HT-29 (cell line): ENCODE measurements at regions not wholly inside any gene's neighbourhood (a gene's known extent, or its start where the extent isn't known, plus 50 kb on each side); places are given as distances from the start of the nearest gene placed in this dataset.

Source experiments
- DNase-seq: peaks from one replicate; pipeline ENCODE4 v3.0.0-alpha.2; 2015; ENCODE audit warnings: low spot score

DNA sequence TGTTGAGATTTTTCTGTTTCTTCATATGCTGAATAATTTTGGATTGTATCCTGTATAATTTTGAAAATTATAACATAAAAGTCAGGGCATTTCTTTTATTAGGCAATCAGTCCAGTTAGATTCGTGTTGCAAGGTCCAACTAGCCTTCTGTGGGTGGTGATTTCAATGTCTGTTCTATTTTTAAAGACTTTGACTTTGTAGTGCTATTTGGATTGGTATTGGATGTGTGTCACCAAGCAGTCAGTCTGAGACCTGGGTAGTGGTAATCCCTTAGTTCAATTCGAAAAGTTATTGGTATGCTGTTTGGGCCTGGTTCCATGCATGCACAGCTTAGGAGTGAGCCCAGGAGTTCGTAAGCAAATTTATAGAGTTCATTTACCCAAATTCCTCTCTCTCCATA is 82.2 kb downstream of the EPDR1 start:
- DNase-seq: no peak

DNA sequence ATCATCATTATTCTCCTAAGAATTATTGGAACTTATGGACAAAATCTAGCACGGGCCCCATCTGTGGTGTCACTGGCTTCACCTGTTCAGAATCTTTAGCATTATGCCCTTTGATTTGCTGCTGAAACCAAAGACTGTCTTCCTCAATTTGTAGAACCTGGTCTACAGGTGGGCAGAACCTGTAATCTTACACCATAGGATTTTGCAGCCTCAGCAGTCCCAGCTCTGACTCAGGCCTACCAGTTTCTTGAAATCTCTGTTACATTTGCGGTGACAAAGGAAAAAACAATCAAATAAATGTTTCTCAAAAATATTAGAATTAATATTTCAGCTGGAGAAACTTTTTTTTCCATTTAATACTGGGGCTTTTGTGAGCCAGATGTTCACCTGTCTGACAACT is 86.1 kb downstream of the EPDR1 start:
- no peak for DNase-seq

DNA sequence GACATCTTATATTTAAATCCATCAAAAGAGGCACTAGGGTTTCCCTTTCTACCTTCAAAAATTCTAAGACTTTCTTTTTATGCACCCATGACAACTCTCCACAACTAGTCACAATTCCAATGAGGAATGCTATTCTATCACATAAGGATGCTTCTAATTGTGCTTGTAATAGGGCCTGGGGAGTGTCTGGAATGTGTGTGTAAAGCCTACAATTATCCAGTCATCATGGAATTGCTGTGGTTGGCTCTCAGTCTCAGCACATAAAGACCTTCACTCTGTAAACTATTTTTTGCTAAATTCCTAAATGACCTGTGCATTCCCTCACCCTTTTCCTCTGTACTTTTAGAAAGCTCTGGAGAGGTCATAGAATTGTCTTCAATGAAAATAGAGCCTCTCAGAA is 86.7 kb downstream of the EPDR1 start:
- no peak for DNase-seq

DNA sequence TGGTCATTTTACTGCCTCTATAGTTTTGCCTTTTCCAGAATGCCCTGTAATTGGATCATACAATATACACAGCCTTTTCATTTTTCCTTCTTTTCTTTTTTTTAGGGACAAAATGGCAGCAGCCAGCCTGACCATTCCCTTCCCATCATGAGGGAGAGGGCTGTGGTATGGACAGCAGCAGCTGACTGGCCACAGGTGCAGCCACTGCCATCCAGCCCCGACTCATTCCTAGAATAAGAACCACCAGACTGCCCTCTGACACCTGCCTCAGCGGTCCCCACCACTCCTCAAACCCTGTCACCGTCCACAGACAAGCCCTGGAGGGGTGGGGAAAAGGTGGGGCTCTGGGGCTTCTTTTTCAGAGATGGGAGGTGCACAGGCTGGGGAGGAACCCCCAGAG is 92.8 kb downstream of the EPDR1 start:
- no peak for DNase-seq

DNA sequence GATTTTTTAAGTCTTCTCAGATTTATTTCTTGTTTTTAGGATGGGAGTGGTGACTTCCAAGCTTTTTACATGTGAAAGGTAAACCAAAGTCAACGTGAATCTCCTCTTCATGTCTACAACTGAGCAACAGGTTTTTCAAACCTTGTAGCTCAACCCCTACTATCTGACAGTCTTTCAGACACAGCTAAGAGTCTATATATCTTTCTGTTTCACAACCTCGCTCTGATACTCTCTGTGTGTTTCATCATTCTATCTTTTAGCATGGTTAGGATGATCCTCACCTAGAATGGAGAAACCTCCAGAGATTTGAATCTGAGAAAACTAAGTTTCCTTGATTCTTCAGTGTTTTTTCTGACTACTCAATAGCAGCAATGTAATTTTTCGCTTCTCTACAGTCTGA is 96.1 kb downstream of the EPDR1 start:
- no peak for DNase-seq

DNA sequence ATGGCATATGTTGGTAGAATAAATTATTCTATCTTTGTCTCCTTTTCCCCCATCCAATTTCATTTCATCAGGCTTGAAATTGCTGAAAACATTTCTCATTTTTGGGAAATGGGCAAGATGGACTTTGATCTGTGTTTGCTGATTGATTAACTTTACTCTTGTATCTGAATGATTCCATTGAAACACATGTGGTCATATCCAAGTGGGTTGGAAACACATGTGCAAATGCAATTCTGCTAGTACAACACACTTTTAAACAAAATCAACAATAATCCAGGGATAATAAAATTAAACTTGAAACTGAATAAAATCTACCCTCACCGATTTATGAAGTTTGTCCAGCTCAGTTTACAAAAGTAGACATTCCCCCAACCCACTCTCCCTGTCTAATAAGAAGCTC is 96.9 kb downstream of the EPDR1 start:
- no peak for DNase-seq

DNA sequence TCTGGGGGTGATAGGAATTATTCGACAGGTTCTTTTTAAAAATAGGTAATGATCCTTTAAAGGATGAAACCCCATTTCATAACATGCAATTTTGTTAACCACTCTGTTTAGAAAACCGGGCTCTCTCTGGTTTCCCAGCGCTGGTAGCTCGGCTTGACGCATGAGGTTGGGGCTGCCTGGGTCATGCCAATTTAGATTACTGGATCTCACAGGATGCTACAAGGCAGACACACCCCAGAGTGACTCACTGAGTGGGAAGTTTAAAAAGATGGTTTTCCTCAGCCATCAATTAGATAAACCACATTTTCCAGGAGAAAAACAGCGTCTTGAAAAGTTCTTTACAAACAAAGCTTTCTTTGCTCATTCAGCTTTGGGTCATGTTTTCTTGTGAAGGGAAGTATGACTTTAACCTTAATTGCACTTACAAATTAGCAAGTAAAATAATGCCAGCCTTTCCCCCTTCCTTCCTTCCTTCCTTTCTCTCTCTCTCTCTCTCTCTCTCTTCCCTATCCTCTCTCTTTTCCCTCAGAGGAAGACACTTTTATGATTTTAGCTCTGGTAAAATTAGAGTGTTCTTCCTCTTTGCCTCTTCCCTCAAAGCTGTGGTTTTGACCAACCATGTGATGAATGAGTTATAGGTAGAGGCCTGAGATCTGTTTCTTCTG is 99.8 kb downstream of the EPDR1 start:
- no peak for DNase-seq

DNA sequence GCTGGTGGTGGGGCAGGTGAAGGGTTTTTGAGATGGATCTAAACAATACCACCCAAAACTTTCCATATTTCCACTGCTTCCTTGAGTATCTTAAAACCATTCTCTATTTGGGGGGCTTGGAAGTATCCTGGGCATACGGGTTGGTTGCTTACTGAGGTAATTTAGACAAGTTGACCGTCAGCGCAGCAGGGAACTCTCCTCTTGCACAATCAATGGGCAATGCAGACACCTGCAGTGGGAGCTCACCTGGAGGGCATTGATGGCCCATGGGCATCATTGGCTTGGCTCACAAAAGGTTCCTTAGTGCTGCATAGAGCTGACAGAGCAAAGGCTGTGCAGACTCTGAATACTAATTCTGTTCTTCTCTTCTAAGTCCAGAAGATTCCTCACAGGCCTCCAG is 101.5 kb downstream of the EPDR1 start:
- DNase-seq: no peak

DNA sequence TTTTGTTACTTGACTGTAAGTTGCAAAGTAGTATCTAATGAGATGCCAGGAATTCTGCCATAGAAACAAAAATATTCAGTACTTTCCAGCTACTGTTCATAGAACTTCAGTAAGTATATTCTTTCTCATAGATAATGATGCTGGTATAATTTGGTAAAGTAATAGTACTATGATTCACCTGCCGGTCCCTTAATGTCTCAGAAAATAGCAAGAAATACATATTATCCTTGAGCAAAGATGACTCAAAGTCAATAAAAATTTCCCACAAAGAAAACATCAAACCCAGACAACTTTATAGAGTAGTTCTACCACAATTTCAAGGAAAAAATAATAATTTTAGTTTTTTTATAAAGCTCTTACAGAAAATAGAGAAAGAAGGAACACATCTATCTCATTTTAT is 105.4 kb downstream of the EPDR1 start:
- no peak for DNase-seq

DNA sequence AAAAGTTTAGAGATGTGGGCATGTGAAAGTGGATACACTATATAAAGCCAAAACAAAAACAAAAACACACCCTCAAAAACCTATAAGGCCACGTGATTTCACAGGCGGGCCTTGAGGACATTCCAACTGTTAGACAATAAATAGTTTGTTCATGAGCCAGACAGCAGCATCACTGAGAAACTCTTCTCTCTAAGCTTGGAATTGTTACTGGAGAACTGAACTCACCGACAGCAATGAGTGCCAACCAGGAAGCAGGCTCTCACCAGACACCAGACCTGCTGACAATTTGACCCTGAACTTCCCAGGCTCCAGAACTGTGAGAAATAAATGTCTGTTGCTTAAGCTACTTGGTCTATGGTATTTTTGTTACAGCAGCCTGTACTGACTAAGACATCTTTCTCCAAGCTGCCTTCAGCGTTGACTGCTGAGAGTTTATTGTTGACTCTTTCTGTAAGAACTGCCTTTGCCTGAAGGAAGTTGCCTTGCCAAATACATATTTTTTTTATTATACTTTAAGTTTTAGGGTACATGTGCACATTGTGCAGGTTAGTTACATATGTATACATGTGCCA is 107.5 kb downstream of the EPDR1 start:
- DNase-seq: no peak

DNA sequence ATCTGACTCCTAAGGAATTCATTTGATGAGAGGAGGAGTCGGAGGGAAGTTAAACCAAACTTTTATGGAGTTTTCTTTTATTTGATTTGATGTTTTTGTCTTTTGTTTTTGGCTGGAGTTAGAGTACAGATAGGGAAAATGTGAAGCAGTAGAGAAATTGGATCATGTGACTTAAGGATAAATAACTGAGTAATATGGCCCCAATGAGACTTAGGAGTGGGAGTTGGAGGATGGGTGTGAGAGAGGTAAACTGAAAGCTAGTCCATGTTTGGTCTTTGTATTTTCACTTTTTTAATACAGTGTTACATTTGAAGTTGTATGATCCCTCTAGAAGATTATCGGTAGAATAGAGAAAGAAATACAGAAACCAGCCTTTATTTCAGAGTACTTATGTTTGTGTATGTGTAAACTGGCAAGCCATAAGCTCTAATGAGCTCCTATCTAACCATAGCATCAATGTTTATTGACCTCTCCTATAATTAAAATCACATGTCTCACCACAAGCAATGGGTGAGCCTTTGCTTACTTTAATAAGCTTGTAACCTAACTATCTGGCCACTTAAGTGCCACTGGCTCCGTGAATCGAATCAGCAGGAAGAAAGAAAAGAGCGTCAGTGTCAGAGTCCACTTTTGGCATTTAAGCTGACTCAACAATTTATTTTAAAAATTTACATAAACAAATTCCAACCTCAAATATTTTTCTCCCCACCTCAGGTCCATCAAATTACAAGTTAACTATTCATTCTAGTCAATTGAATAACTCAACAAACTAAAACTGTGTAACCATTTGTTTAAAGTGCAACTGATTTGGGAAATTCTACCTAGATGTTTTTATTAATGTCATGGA is 113.8 kb downstream of the EPDR1 start:
- no peak for DNase-seq

DNA sequence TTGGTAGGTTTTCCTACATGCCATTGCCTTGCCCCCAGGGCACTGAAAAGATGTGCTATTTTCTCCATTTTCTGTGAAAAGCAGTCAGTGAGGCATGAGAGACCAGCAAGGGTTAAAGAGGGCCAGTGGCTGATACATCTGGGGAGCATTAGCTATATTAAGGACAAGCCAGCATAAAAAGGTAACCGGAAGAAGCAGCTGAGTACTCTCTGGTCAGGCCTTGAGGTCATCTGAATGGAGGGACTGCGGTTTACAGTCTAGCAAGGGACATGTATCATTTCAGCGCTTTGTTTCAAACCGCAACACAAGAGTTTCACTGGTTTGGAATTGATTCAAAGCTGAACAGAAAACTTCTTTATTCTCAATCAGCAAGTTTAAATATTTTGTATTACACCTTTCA is 120.4 kb downstream of the EPDR1 start:
- no peak for DNase-seq

DNA sequence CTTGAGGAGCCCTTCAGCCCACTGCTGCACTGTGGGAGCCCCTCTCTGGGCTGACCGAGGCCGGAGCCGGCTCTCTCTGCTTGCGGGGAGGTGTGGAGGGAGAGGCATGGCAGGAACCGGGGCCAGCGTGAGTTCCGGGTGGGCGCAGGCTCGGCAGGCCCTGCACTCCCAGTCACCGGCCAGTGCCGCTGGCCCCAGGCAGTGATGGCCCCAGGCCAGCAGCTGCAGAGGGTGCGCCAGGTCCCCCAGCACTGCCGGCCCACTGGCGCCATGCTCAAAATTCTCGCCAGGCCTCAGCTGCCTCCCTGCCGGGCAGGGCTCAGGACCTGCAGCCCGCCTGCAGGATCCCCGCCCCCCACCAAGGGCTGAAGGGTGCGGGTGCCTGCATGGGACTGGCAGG is 128.4 kb upstream of the STARD3NL start:
- DNase-seq: no peak

DNA sequence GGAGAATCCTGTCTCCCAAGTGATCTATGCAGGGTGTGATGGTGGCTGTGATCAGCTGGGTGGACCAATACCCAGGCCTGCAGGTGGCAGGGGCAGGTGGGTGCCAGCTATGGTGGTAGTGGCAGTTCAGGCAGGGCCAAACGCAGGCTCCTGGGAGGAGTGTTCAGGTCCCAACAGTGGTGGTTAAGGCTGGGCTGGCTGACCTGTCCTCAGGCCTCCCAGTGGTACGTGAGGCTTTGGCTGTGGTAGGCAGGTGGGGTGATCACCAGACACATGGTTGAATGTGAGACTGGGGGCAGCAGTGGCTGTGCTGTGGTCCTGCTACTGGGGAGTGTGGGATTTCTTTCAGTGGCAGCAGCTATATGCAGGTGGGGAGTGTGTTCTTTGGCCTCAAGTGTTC is 126.7 kb upstream of the STARD3NL start:
- DNase-seq: no peak

DNA sequence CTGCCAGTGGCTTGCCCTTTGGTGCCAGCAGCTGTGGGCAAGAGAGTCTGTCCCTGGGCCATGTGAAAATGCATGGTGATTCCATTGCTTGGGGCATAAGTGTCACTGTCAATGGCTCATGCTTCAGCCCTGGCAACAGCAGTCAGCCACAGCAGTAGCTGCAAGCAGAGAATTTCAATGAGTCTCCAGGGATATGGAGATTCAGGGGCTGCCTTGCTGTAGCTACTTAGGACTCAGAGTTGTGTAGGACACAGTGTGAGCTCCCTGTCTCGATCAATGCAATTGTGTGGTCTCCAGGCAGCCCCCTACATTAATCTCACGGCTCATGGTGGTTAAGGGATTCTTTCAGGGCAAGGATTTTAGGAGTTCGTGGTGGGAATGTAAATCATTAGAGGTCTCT is 126.3 kb upstream of the STARD3NL start:
- no peak for DNase-seq

DNA sequence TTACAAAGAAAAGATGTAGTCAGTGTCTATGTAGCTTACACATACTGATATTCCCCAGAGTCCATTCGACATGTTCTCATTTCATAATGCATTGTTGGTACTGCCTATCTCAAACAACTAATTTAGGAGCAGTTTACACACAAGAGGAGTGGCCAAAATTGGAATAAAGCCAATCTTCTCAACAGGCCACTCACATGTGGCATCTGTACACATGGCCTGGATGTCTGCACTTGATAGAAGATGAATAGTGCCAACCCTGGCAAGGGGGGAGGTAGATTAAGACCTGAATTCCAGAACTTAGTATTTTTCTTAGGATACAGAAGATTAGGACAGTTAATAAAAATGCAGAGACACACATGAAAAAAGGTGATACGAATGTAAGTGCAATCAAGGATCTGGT is 125.3 kb upstream of the STARD3NL start:
- DNase-seq: no peak

DNA sequence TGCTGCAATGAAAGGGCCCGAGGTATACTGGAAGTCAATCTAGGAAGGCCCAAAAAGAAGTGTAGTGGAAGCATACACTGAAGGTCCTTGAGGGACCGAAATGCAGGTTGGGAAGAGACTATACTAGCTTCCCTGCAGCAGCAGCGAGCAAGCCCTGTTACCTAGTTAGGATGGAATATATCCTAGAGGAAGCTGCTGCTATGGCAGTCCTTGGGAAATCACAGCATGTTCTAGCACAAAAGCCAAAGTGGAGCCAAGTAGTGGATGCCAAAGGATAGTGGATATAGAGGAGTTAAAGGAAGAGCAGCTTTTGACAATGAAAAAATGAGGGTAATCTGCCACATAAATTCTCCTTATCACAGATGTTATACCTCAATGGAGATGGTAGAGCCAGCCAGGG is 123.8 kb upstream of the STARD3NL start:
- no peak for DNase-seq

DNA sequence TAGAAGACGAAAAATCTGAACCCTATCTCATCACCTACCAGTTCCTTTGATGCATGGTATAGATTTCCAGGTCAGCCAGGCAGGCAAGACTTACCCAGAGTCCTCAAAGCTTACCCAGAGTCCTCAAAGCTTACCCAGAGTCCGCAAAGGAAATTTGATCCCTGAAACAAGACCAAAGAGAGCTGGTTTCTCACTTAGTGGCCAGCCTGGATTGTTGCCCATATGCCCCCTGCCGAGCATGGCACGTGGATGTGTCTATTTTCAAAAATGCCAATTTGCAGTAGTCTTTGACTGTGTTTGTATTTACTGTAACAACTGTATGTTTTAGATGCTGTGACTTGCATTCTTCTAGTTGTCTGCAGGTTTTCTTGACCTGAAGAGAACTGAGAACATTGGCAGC is 120.2 kb upstream of the STARD3NL start:
- DNase-seq: no peak

DNA sequence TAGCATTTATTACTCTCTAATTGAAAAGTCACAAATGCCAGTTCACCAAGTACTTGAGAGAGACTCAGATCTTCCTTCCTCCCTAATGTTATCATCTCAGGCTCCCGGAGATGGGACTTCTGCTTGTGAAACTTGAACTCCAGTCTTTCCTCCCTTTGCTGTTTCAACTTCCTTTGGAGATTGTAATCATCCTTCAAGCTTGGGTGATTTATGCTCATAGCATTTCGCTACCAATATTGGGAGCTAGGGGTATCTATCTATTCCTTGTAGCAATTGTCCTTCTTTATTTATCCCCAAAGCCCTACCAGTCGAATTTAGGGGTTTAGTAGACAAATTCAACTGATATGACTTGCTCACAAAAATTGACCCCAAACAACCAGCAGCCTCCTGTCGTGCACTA is 117.9 kb upstream of the STARD3NL start:
- DNase-seq: no peak

DNA sequence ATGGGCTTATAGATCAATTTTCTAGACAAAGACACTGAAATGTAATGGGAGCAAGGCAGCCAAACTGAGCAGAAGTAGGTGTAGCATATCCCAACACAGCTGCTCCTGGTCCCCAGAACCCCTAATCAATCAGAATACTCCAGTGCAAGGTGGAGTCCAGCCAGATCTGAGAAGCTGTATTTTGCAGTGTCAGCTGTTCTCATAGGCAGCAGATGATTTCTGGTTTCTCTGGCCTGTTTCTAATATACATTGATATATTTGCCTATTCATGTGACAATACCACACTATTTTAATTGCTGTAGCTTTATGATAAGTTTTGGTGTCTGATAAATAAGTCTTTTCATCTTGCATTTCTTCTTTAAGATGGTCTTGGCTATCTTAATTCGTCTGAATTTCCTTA is 117.4 kb upstream of the STARD3NL start:
- DNase-seq: no peak

DNA sequence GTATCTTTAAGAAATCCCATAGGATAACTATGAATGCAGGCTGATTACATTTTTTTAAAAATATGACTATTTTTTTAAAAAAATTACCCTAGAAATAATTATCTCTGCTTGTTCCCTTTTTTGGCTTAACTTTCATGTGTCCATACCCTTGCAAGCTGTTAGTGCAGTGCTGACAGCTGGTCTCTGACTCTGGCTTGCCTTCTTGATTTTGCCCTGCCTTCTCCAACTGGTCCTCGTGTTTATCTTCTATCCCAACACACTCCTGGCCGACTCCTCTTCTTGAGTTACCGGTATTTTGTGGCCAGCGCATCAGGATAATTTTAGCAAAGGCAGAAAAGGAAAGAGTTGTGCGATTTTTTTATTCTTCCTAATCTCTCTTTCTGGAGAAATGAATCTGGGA is 111.7 kb upstream of the STARD3NL start:
- no peak for DNase-seq

DNA sequence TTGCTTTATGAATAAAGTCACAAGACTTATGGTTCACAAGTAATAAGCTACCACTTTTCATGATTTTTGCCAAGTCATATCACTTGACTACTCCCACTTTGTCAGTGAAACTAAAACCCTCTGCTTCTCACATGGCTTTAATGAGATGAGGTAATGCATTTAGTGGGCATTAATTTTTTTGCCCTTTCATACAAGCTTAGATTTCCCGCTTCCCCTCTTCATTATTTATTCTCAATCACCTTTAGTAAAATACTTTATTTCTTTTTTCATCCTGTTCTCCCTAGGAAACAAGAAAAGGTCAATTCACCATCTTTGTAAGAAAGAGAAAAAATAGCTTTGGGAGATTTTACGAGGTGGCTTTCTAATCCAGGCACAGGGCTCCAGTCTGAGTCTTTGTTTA is 109.6 kb upstream of the STARD3NL start:
- no peak for DNase-seq

DNA sequence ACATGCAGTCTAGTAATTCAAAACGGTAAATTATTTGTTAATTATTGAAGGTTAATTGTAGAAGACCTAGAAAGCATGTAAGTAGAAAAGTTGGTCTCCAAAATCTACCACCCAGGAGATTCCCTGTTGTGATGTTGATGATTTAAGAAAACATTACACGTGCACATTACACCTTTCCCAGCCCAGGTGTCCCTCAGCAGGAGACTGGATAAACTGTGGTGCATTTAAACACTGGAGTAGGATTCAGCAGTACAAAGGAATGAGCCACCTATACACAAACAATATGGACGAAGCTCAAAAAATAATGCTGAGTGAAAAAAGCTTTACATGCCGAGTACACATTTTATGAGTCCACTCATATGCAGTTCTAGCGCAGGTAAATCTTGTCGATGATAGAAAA is 109.0 kb upstream of the STARD3NL start:
- no peak for DNase-seq
